Right atrium auricular region (tissue), 2 donors: ENCODE measurements at regions not wholly inside any gene's neighbourhood (a gene's known extent, or its start where the extent isn't known, plus 50 kb on each side); places are given as distances from the start of the nearest gene placed in this dataset.

ENCODE experiments used
- DNase-seq: peaks from one replicate; pipeline ENCODE4 v3.0.0-alpha.2; 2019; ENCODE audit warnings: low spot score
- H3K27ac ChIP-seq, 2 donors: fragments of 200-600 bp; sonication (generic); 1 replicate in 1 of 2; 2 replicates in 1 of 2; pipeline ENCODE4 v1.5.1; 2016 to 2019
- H3K27me3 ChIP-seq, 2 donors: fragments of 200-600 bp; sonication (generic); one replicate each; pipeline versions ENCODE4 v1.5.1 to v1.6.0; 2017 to 2019
- H3K36me3 ChIP-seq: fragments of 200-600 bp; sonication (generic); one replicate; pipeline ENCODE4 v1.5.1; 2016
- H3K4me1 ChIP-seq, 2 donors: fragments of 200-600 bp; sonication (generic); one replicate each; pipeline versions ENCODE4 v1.5.1 to v1.6.0; 2017 to 2019
- H3K4me3 ChIP-seq, 2 donors: fragments of 200-600 bp; sonication (generic); 1 replicate in 1 of 2; 2 replicates in 1 of 2; pipeline ENCODE4 v1.5.1; 2017 to 2019; ENCODE audit warnings: mild to moderate bottlenecking in 1 of 2, moderate library complexity in 1 of 2
- H3K9me3 ChIP-seq, 2 donors: fragments of 200-600 bp; sonication (generic); one replicate each; pipeline ENCODE4 v1.5.1; 2019
- CTCF ChIP-seq, 2 donors: fragments of 200-600 bp; sonication (generic); IDR thresholded peaks; one replicate each; pipeline ENCODE4 v1.5.1; 2019; ENCODE audit warnings: antibody characterized with exemption in 2 of 2

- Histone ChIP-seq H3K4me3 (no peak overlapping the region), H3K9me3 (no peaks in the 10 kb centered on the region), H3K36me3 (no peaks in the 10 kb centered on the region), H3K27ac (no peak overlapping the region), H3K4me1 (no peaks in the 10 kb centered on the region), H3K27me3 (no peaks in the 10 kb centered on the region)
- DNase-seq: no peak
- no peak for TF ChIP-seq CTCF (IDR thresholded peaks at IDR 0.05)
Measured at GRCh38 chr13:85321734-85322133, 477.5 kb downstream of the SLITRK6 start.

DNA sequence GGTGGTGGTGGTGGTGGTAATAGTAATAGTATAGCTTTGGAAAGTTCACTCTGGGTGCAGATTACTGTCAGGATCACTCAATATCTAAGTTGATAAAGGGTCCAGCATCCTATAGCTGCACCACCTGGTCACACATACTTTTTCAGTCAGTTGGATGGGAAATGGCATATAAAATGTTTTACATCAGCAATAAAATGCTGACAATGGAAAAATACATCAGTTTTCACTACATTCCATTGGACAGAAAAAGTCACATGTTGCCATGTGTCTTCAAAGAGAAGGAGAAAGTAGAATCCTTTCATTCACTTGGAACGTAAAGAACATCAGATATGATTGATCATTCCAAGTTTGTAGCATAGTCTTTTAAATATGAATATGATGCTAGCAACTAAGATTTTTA, 481.4 kb downstream of the SLITRK6 start:
- no peaks in the 10 kb centered on the region for H3K9me3 ChIP-seq
- H3K4me3 ChIP-seq: no peak overlapping the region
- DNase-seq: no peak
- no peak overlapping the region for H3K27ac ChIP-seq
- no peak for TF ChIP-seq CTCF (IDR thresholded peaks at IDR 0.05)
- H3K27me3 ChIP-seq: no peaks in the 10 kb centered on the region
- H3K36me3 ChIP-seq: no peaks in the 10 kb centered on the region
- no peaks in the 10 kb centered on the region for H3K4me1 ChIP-seq

- Histone ChIP-seq H3K27ac (no peak overlapping the region), H3K27me3 (no peaks in the 10 kb centered on the region), H3K9me3 (no peaks in the 10 kb centered on the region), H3K36me3 (no peaks in the 10 kb centered on the region), H3K4me3 (no peak overlapping the region), H3K4me1 (no peaks in the 10 kb centered on the region)
- no peak for TF ChIP-seq CTCF (IDR thresholded peaks at IDR 0.05)
- no peak for DNase-seq
Measured at GRCh38 chr13:85316506-85317025, 482.7 kb downstream of the SLITRK6 start.

DNA sequence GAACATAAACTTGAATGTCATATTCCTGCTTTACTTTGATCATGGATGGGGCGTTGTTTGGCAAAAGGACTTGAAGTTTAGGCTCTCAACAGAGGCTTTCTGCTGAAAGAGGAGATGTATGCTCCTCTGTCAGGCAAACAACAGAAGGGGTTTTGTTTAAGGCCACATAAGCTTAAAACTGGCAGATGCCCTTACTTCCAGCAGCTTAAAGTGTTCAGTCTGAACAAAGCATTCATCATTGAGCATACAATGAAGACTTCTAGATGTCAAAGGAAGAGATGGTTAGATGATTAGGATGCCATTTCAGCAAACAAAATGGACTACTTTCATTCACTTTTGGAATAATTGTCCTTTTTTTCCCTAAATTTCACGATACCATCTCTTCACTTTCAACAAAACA, 484.5 kb downstream of the SLITRK6 start:
- Histone ChIP-seq H3K4me3 (no peak overlapping the region), H3K4me1 (no peaks in the 10 kb centered on the region), H3K27ac (no peak overlapping the region), H3K27me3 (no peaks in the 10 kb centered on the region), H3K9me3 (no peaks in the 10 kb centered on the region), H3K36me3 (no peaks in the 10 kb centered on the region)
- DNase-seq: no peak
- TF ChIP-seq CTCF (IDR thresholded peaks at IDR 0.05): no peak

GRCh38 chr13:85313761-85314503, 485.3 kb downstream of the SLITRK6 start:
- no peaks in the 10 kb centered on the region for H3K4me1 ChIP-seq

More at GRCh38 chr13:85313761-85314503, 485.3 kb downstream of the SLITRK6 start:
- no peak for DNase-seq
- TF ChIP-seq CTCF (IDR thresholded peaks at IDR 0.05): no peak
- Histone ChIP-seq H3K9me3 (no peaks in the 10 kb centered on the region), H3K27me3 (no peaks in the 10 kb centered on the region), H3K27ac (no peak overlapping the region), H3K36me3 (no peaks in the 10 kb centered on the region), H3K4me3 (no peak overlapping the region)
